OCI-LY3 (cell line): ENCODE measurements at regions not wholly inside any gene's neighbourhood (a gene's known extent, or its start where the extent isn't known, plus 50 kb on each side); places are given as distances from the start of the nearest gene placed in this dataset.

Source experiments
- CTCF ChIP-seq: fragments of 200-600, 300-600 bp; sonication (generic); IDR thresholded peaks from 2 replicates; pipeline ENCODE4 v1.5.1; 2014; ENCODE audit warnings: antibody characterized with exemption, low read length, low read depth
- EZH2phosphoT487 ChIP-seq: fragments of 200-600 bp; shearing (Covaris generic); IDR thresholded peaks from 2 replicates; pipeline ENCODE4 v1.6.1; 2018; ENCODE audit warnings: antibody characterized with exemption, mixed run types, low read depth

DNA sequence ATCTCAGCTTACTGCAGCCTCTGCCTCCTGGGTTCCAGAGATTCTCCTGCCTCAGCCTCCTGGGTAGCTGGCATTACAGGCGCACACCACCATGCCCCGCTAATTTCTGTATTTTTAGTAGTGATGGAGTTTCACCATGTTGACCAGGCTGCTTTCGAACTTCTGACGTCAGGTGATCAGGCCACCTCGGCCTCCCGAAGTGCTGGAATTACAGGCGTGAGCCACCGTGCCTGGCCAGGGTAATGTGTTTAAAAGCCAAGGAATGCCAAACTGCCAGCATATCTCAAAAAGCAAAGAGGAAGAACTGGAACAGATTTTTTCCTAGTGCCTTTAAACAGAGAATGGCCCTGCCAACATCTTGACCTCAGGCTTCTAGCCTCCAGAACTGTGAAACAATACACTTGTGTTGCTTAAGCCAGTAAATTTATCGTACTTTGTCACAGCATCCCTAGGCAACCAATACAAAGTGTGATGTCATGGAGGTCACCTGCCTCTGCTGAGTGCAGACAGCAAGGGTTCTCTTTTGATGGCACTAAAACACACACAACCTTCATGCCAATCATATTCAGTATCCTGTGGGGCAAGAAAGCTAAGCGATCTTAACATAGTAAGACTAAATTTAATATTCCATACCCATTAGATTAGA is 858.3 kb upstream of the TMPRSS15 start:
- TF ChIP-seq CTCF: no peak
- no peak for TF ChIP-seq EZH2phosphoT487
